Smooth muscle cell (in vitro differentiated cells): ENCODE measurements at regions not wholly inside any gene's neighbourhood (a gene's known extent, or its start where the extent isn't known, plus 50 kb on each side); places are given as distances from the start of the nearest gene placed in this dataset.
"Not testable (repeated sequence)": the region's sequence is repeated elsewhere in the genome, so short reads cannot be mapped to it uniquely, and the experiment has no call there.

Experiments used
- DNase-seq: peaks from one replicate; lab custom pipeline; 2025; ENCODE audit not compliant: unreplicated experiment; lab: John Stamatoyannopoulos, UW
- H2AFZ ChIP-seq: fragments of 200-600 bp; sonication (generic); 2 replicates; pipeline ENCODE4 v1.6.0; 2016; ENCODE audit warnings: antibody characterized with exemption, low read depth, mild to moderate bottlenecking
- H3F3A ChIP-seq: fragments of 200-600 bp; sonication (generic); 2 replicates; pipeline ENCODE4 v1.6.0; 2017; ENCODE audit warnings: antibody characterized with exemption, low read depth
- H3K27ac ChIP-seq: fragments of 200-600 bp; sonication (generic); 2 replicates; pipeline ENCODE4 v1.5.1; 2016; ENCODE audit warnings: low read depth, mild to moderate bottlenecking
- H3K27me3 ChIP-seq: fragments of 200-600 bp; sonication (generic); 2 replicates; pipeline ENCODE4 v1.6.1; 2016; ENCODE audit warnings: low read depth, mild to moderate bottlenecking
- H3K36me3 ChIP-seq: fragments of 200-600 bp; sonication (generic); 2 replicates; pipeline ENCODE4 v1.5.1; 2016; ENCODE audit warnings: low read depth
- H3K4me1 ChIP-seq: fragments of 200-600 bp; sonication (generic); 2 replicates; pipeline ENCODE4 v1.5.1; 2016; ENCODE audit warnings: low read depth
- H3K4me2 ChIP-seq: fragments of 200-600 bp; sonication (generic); 2 replicates; pipeline ENCODE4 v1.6.0; 2016; ENCODE audit warnings: mild to moderate bottlenecking
- H3K4me3 ChIP-seq: fragments of 200-600 bp; sonication (generic); 2 replicates; pipeline ENCODE4 v1.5.1; 2016; ENCODE audit warnings: mild to moderate bottlenecking
- H3K79me2 ChIP-seq: fragments of 200-600 bp; sonication (generic); 2 replicates; pipeline ENCODE4 v1.6.0; 2016; ENCODE audit warnings: low read depth, mild to moderate bottlenecking
- H3K9ac ChIP-seq: fragments of 200-600 bp; sonication (generic); 2 replicates; pipeline ENCODE4 v1.6.0; 2016; ENCODE audit warnings: low read depth
- H3K9me3 ChIP-seq: fragments of 200-600 bp; sonication (generic); replicated peaks from 2 replicates; pipeline ENCODE4 v1.5.1; 2016; ENCODE audit warnings: low read depth
- H4K20me1 ChIP-seq: fragments of 200-600 bp; sonication (generic); 2 replicates; pipeline ENCODE4 v1.6.0; 2016; ENCODE audit warnings: low read depth
- CTCF ChIP-seq: fragments of 200-600 bp; sonication (generic); IDR thresholded peaks from 2 replicates; pipeline ENCODE4 v1.5.1; 2017; ENCODE audit warnings: borderline replicate concordance, mild to moderate bottlenecking, antibody characterized with exemption; ENCODE audit not compliant: insufficient read depth, poor library complexity, severe bottlenecking
- WGBS: methylation state at CpG from one replicate; pipeline ENCODE4 v1.1.7; 2016; ENCODE audit warnings: low lambda C conversion rate; 5-methylcytosine and 5-hydroxymethylcytosine counted together

GRCh38 chr18:1777843-1778242, 793.5 kb downstream of the METTL4 start:
- no peaks in the 10 kb centered on the region for H3F3A ChIP-seq

GRCh38 chr18:1778496-1779178, 792.7 kb downstream of the METTL4 start:
- no peak overlapping the region for H3K4me2 ChIP-seq
- TF ChIP-seq CTCF, result no peak
- no peaks in the 10 kb centered on the region for H3K36me3 ChIP-seq
- DNase-seq, result no peak
- H3K27me3 ChIP-seq, result no peaks in the 10 kb centered on the region
- no peak overlapping the region for H3K4me3 ChIP-seq
- WGBS, result 94% methylated on average over 1 of the region's 1 CpG
- H3K27ac ChIP-seq, result no peak overlapping the region
- H3K79me2 ChIP-seq, result no peaks in the 10 kb centered on the region
- H3K9me3 ChIP-seq, result no peaks in the 10 kb centered on the region
- no peaks in the 10 kb centered on the region for H4K20me1 ChIP-seq
- no peak overlapping the region for H2AFZ ChIP-seq
- no peaks in the 10 kb centered on the region for H3F3A ChIP-seq
- no peaks in the 10 kb centered on the region for H3K4me1 ChIP-seq
- no peak overlapping the region for H3K9ac ChIP-seq

More at GRCh38 chr18:1777843-1778242, 793.5 kb downstream of the METTL4 start:
- no peaks in the 10 kb centered on the region for H3K4me1 ChIP-seq
- no peak overlapping the region for H3K4me2 ChIP-seq
- TF ChIP-seq CTCF, result no peak
- H3K4me3 ChIP-seq, result no peak overlapping the region
- H3K9me3 ChIP-seq, result no peaks in the 10 kb centered on the region
- no peaks in the 10 kb centered on the region for H4K20me1 ChIP-seq
- no peaks in the 10 kb centered on the region for H3K36me3 ChIP-seq
- no peak overlapping the region for H3K9ac ChIP-seq
- no peak for DNase-seq
- H3K27ac ChIP-seq, result no peak overlapping the region
- H3K79me2 ChIP-seq, result no peaks in the 10 kb centered on the region
- H2AFZ ChIP-seq, result no peak overlapping the region
- H3K27me3 ChIP-seq, result no peaks in the 10 kb centered on the region

GRCh38 chr18:1779587-1779986, 791.7 kb downstream of the METTL4 start:
- no peaks in the 10 kb centered on the region for H3K36me3 ChIP-seq
- H3K27ac ChIP-seq, result no peak overlapping the region
- H4K20me1 ChIP-seq, result no peaks in the 10 kb centered on the region
- H3F3A ChIP-seq, result no peaks in the 10 kb centered on the region
- TF ChIP-seq CTCF, result no peak
- no peak overlapping the region for H3K4me3 ChIP-seq
- H3K9me3 ChIP-seq, result no peaks in the 10 kb centered on the region
- no peaks in the 10 kb centered on the region for H3K27me3 ChIP-seq
- no peaks in the 10 kb centered on the region for H3K4me1 ChIP-seq
- H3K4me2 ChIP-seq, result no peak overlapping the region
- H3K79me2 ChIP-seq, result no peaks in the 10 kb centered on the region
- H2AFZ ChIP-seq, result no peak overlapping the region
- no peak overlapping the region for H3K9ac ChIP-seq
- 78% methylated on average over 3 of the region's 3 CpGs for WGBS
- no peak for DNase-seq

GRCh38 chr18:1784113-1784512, 787.2 kb downstream of the METTL4 start:
- no peaks in the 10 kb centered on the region for H3F3A ChIP-seq
- no peak overlapping the region for H3K9ac ChIP-seq
- H4K20me1 ChIP-seq, result no peaks in the 10 kb centered on the region
- no peak for DNase-seq
- H2AFZ ChIP-seq, result no peak overlapping the region
- no peak overlapping the region for H3K27ac ChIP-seq
- WGBS, result 74% methylated on average over 5 of the region's 5 CpGs
- no peaks in the 10 kb centered on the region for H3K4me1 ChIP-seq
- TF ChIP-seq CTCF, result no peak
- H3K9me3 ChIP-seq, result no peaks in the 10 kb centered on the region
- H3K79me2 ChIP-seq, result no peaks in the 10 kb centered on the region
- no peaks in the 10 kb centered on the region for H3K27me3 ChIP-seq
- H3K4me2 ChIP-seq, result no peak overlapping the region
- H3K4me3 ChIP-seq, result no peak overlapping the region
- H3K36me3 ChIP-seq, result no peaks in the 10 kb centered on the region

GRCh38 chr18:1785980-1786379, 785.3 kb downstream of the METTL4 start:
- H3K27ac ChIP-seq, DNase-seq, H2AFZ ChIP-seq, H3K36me3 ChIP-seq, H4K20me1 ChIP-seq, H3K4me1 ChIP-seq, H3K9me3 ChIP-seq, H3F3A ChIP-seq, H3K4me3 ChIP-seq, H3K27me3 ChIP-seq, H3K9ac ChIP-seq, H3K4me2 ChIP-seq, H3K79me2 ChIP-seq: not testable (repeated sequence)
- 68% methylated on average over 4 of the region's 4 CpGs for WGBS
